ENCODE measurements at regions not wholly inside any gene's neighbourhood (a gene's known extent, or its start where the extent isn't known, plus 50 kb on each side); places are given as distances from the start of the nearest gene placed in this dataset.
"Not testable (repeated sequence)": the region's sequence is repeated elsewhere in the genome, so short reads cannot be mapped to it uniquely, and the experiment has no call there.

GRCh38 chr16:29129458-29130038 is 144.7 kb downstream of the LAT start:
- not testable (repeated sequence) for H3K27me3 ChIP-seq (ENCODE audit: control insufficient read depth in 1 of 2, insufficient read depth in 2 of 2, low read length in 2 of 2); H3K36me3 ChIP-seq (ENCODE audit: insufficient read depth, low read length); H3K4me3 ChIP-seq (ENCODE audit: low read depth in 1 of 2, low read length in 2 of 2); H3K9ac ChIP-seq (ENCODE audit: low read length); H3K27ac ChIP-seq (ENCODE audit: low read depth, low read length); H3K9me3 ChIP-seq (ENCODE audit: low read length); H3K4me1 ChIP-seq (ENCODE audit: insufficient read depth, low read length)

- H3K4me1 ChIP-seq (ENCODE audit: insufficient read depth, low read length); H3K27me3 ChIP-seq (ENCODE audit: control insufficient read depth in 1 of 2, insufficient read depth in 2 of 2, low read length in 2 of 2); H3K9me3 ChIP-seq (ENCODE audit: low read length); H3K27ac ChIP-seq (ENCODE audit: low read depth, low read length); H3K36me3 ChIP-seq (ENCODE audit: insufficient read depth, low read length); H3K4me3 ChIP-seq (ENCODE audit: low read depth in 1 of 2, low read length in 2 of 2); H3K9ac ChIP-seq (ENCODE audit: low read length): not testable (repeated sequence)
Observed at GRCh38 chr16:29128732-29129457, 144.0 kb downstream of the LAT start.

- not testable (repeated sequence) for H3K9ac ChIP-seq (ENCODE audit: low read length); H3K36me3 ChIP-seq (ENCODE audit: insufficient read depth, low read length); H3K4me3 ChIP-seq (ENCODE audit: low read depth in 1 of 2, low read length in 2 of 2); H3K27ac ChIP-seq (ENCODE audit: low read depth, low read length); H3K4me1 ChIP-seq (ENCODE audit: insufficient read depth, low read length); H3K27me3 ChIP-seq (ENCODE audit: control insufficient read depth in 1 of 2, insufficient read depth in 2 of 2, low read length in 2 of 2); H3K9me3 ChIP-seq (ENCODE audit: low read length)
Observed at GRCh38 chr16:29127806-29128420, 143.1 kb downstream of the LAT start.

GRCh38 chr16:29126616-29127015 is 141.8 kb downstream of the LAT start:
- Histone ChIP-seq H3K27me3 (ENCODE audit: control insufficient read depth in 1 of 2, insufficient read depth in 2 of 2, low read length in 2 of 2) (no peaks in the 10 kb centered on the region), H3K4me1 (ENCODE audit: insufficient read depth, low read length) (no peaks in the 10 kb centered on the region), H3K9ac (ENCODE audit: low read length) (no peak overlapping the region), H3K9me3 (ENCODE audit: low read length) (no peaks in the 10 kb centered on the region), H3K27ac (ENCODE audit: low read depth, low read length) (no peak overlapping the region), H3K4me3 (ENCODE audit: low read depth in 1 of 2, low read length in 2 of 2) (no peak overlapping the region), H3K36me3 (ENCODE audit: insufficient read depth, low read length) (no peaks in the 10 kb centered on the region)

- Histone ChIP-seq H3K4me1 (ENCODE audit: insufficient read depth, low read length) (no peaks in the 10 kb centered on the region), H3K27ac (ENCODE audit: low read depth, low read length) (no peak overlapping the region)
Observed at GRCh38 chr16:29126057-29126494, 141.2 kb downstream of the LAT start.

GRCh38 chr16:29124828-29125227 is 140.0 kb downstream of the LAT start:
- Histone ChIP-seq H3K9ac (ENCODE audit: low read length) (no peak overlapping the region), H3K27ac (ENCODE audit: low read depth, low read length) (no peak overlapping the region), H3K36me3 (ENCODE audit: insufficient read depth, low read length) (no peaks in the 10 kb centered on the region), H3K4me3 (ENCODE audit: low read depth in 1 of 2, low read length in 2 of 2) (no peak overlapping the region), H3K9me3 (ENCODE audit: low read length) (no peaks in the 10 kb centered on the region), H3K4me1 (ENCODE audit: insufficient read depth, low read length) (no peaks in the 10 kb centered on the region), H3K27me3 (ENCODE audit: control insufficient read depth in 1 of 2, insufficient read depth in 2 of 2, low read length in 2 of 2) (no peaks in the 10 kb centered on the region)

More at GRCh38 chr16:29126057-29126494, 141.2 kb downstream of the LAT start:
- Histone ChIP-seq H3K36me3 (ENCODE audit: insufficient read depth, low read length) (no peaks in the 10 kb centered on the region), H3K4me3 (ENCODE audit: low read depth in 1 of 2, low read length in 2 of 2) (no peak overlapping the region), H3K27me3 (ENCODE audit: control insufficient read depth in 1 of 2, insufficient read depth in 2 of 2, low read length in 2 of 2) (no peaks in the 10 kb centered on the region), H3K9me3 (ENCODE audit: low read length) (no peaks in the 10 kb centered on the region), H3K9ac (ENCODE audit: low read length) (no peak overlapping the region)

- H3K9ac ChIP-seq (ENCODE audit: low read length); H3K4me3 ChIP-seq (ENCODE audit: low read depth in 1 of 2, low read length in 2 of 2); H3K27ac ChIP-seq (ENCODE audit: low read depth, low read length); H3K36me3 ChIP-seq (ENCODE audit: insufficient read depth, low read length); H3K9me3 ChIP-seq (ENCODE audit: low read length); H3K27me3 ChIP-seq (ENCODE audit: control insufficient read depth in 1 of 2, insufficient read depth in 2 of 2, low read length in 2 of 2); H3K4me1 ChIP-seq (ENCODE audit: insufficient read depth, low read length): not testable (repeated sequence)
Observed at GRCh38 chr16:29124162-29124561, 139.3 kb downstream of the LAT start.

GRCh38 chr16:29120680-29121079 is 135.8 kb downstream of the LAT start:
- not testable (repeated sequence) for H3K27ac ChIP-seq (ENCODE audit: low read depth, low read length); H3K9me3 ChIP-seq (ENCODE audit: low read length); H3K36me3 ChIP-seq (ENCODE audit: insufficient read depth, low read length); H3K27me3 ChIP-seq (ENCODE audit: control insufficient read depth in 1 of 2, insufficient read depth in 2 of 2, low read length in 2 of 2); H3K9ac ChIP-seq (ENCODE audit: low read length); H3K4me3 ChIP-seq (ENCODE audit: low read depth in 1 of 2, low read length in 2 of 2); H3K4me1 ChIP-seq (ENCODE audit: insufficient read depth, low read length)

GRCh38 chr16:29118301-29118957 is 133.6 kb downstream of the LAT start:
- H3K27ac ChIP-seq (ENCODE audit: low read depth, low read length); H3K4me3 ChIP-seq (ENCODE audit: low read depth in 1 of 2, low read length in 2 of 2); H3K9me3 ChIP-seq (ENCODE audit: low read length); H3K9ac ChIP-seq (ENCODE audit: low read length); H3K27me3 ChIP-seq (ENCODE audit: control insufficient read depth in 1 of 2, insufficient read depth in 2 of 2, low read length in 2 of 2); H3K36me3 ChIP-seq (ENCODE audit: insufficient read depth, low read length): not testable (repeated sequence)
- H3K4me1 ChIP-seq (ENCODE audit: insufficient read depth, low read length): peaks cover 10% of the 10 kb centered on the region

- Histone ChIP-seq H3K4me1 (ENCODE audit: insufficient read depth, low read length) (peaks cover 10% of the 10 kb centered on the region), H3K9ac (ENCODE audit: low read length) (no peak overlapping the region), H3K4me3 (ENCODE audit: low read depth in 1 of 2, low read length in 2 of 2) (no peak overlapping the region), H3K27me3 (ENCODE audit: control insufficient read depth in 1 of 2, insufficient read depth in 2 of 2, low read length in 2 of 2) (no peaks in the 10 kb centered on the region), H3K9me3 (ENCODE audit: low read length) (no peaks in the 10 kb centered on the region), H3K27ac (ENCODE audit: low read depth, low read length) (no peak overlapping the region), H3K36me3 (ENCODE audit: insufficient read depth, low read length) (no peaks in the 10 kb centered on the region)
Observed at GRCh38 chr16:29117631-29118030, 132.8 kb downstream of the LAT start.

- Histone ChIP-seq H3K36me3 (ENCODE audit: insufficient read depth, low read length) (no peaks in the 10 kb centered on the region), H3K9me3 (ENCODE audit: low read length) (no peaks in the 10 kb centered on the region), H3K27me3 (ENCODE audit: control insufficient read depth in 1 of 2, insufficient read depth in 2 of 2, low read length in 2 of 2) (no peaks in the 10 kb centered on the region), H3K9ac (ENCODE audit: low read length) (no peak overlapping the region), H3K4me1 (ENCODE audit: insufficient read depth, low read length) (peaks cover 10% of the 10 kb centered on the region), H3K27ac (ENCODE audit: low read depth, low read length) (no peak overlapping the region), H3K4me3 (ENCODE audit: low read depth in 1 of 2, low read length in 2 of 2) (no peak overlapping the region)
Observed at GRCh38 chr16:29116980-29117379, 132.1 kb downstream of the LAT start.

Data from muscle layer of colon (tissue), 2 donors.